ENCODE measurements at regions not wholly inside any gene's neighbourhood (a gene's known extent, or its start where the extent isn't known, plus 50 kb on each side); places are given as distances from the start of the nearest gene placed in this dataset.

DNA sequence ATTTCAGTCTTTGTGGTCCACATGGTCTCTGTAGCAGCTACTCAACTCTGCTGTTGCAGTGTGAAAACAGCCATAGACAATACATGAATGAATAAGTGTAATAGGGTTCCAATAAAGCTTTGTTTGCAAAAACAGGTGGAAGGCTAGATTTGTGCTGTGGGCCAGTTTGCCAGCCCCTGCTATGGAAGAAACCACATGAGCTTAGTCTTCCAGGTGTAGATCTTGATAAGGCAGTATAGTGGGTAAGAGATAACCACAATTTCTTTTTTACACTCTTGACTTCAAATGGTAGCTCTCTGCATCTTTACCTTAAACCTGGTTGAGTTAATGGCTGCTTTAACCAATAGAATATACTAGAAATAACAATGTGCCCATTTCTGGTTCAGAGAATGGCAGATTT lies 135.0 kb upstream of the PALS2 start:
- no peak for TF ChIP-seq BACH2 (CRISPR knock-in tag; IDR thresholded peaks at IDR 0.05; ENCODE audit: borderline replicate concordance)
- TF ChIP-seq, protein P1, sequence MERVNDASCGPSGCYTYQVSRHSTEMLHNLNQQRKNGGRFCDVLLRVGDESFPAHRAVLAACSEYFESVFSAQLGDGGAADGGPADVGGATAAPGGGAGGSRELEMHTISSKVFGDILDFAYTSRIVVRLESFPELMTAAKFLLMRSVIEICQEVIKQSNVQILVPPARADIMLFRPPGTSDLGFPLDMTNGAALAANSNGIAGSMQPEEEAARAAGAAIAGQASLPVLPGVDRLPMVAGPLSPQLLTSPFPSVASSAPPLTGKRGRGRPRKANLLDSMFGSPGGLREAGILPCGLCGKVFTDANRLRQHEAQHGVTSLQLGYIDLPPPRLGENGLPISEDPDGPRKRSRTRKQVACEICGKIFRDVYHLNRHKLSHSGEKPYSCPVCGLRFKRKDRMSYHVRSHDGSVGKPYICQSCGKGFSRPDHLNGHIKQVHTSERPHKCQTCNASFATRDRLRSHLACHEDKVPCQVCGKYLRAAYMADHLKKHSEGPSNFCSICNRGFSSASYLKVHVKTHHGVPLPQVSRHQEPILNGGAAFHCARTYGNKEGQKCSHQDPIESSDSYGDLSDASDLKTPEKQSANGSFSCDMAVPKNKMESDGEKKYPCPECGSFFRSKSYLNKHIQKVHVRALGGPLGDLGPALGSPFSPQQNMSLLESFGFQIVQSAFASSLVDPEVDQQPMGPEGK (CRISPR knock-in tag; IDR thresholded peaks at IDR 0.05; ENCODE audit: borderline replicate concordance), result no peak
- no peak for TF ChIP-seq ZNF70 (CRISPR knock-in tag; IDR thresholded peaks at IDR 0.05)
- TF ChIP-seq, protein P2, sequence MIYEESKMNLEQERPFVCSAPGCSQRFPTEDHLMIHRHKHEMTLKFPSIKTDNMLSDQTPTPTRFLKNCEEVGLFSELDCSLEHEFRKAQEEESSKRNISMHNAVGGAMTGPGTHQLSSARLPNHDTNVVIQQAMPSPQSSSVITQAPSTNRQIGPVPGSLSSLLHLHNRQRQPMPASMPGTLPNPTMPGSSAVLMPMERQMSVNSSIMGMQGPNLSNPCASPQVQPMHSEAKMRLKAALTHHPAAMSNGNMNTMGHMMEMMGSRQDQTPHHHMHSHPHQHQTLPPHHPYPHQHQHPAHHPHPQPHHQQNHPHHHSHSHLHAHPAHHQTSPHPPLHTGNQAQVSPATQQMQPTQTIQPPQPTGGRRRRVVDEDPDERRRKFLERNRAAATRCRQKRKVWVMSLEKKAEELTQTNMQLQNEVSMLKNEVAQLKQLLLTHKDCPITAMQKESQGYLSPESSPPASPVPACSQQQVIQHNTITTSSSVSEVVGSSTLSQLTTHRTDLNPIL (CRISPR knock-in tag; IDR thresholded peaks at IDR 0.05; ENCODE audit: low read depth), result no peak
- no peak for TF ChIP-seq ZC3H10 (CRISPR knock-in tag; IDR thresholded peaks at IDR 0.05)
- no peak for TF ChIP-seq ZNF8 (CRISPR knock-in tag; IDR thresholded peaks at IDR 0.05)
- TF ChIP-seq CSDC2 (CRISPR knock-in tag; IDR thresholded peaks at IDR 0.05), result no peak
- no peak for TF ChIP-seq ISL1 (CRISPR knock-in tag; IDR thresholded peaks at IDR 0.05)
- TF ChIP-seq, protein P3, sequence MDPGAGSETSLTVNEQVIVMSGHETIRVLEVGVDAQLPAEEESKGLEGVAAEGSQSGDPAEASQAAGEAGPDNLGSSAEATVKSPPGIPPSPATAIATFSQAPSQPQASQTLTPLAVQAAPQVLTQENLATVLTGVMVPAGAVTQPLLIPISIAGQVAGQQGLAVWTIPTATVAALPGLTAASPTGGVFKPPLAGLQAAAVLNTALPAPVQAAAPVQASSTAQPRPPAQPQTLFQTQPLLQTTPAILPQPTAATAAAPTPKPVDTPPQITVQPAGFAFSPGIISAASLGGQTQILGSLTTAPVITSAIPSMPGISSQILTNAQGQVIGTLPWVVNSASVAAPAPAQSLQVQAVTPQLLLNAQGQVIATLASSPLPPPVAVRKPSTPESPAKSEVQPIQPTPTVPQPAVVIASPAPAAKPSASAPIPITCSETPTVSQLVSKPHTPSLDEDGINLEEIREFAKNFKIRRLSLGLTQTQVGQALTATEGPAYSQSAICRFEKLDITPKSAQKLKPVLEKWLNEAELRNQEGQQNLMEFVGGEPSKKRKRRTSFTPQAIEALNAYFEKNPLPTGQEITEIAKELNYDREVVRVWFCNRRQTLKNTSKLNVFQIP (CRISPR knock-in tag; IDR thresholded peaks at IDR 0.05; ENCODE audit: borderline replicate concordance, low read depth), result no peak
- no peak for TF ChIP-seq ARNTL (CRISPR knock-in tag; IDR thresholded peaks at IDR 0.05; ENCODE audit: borderline replicate concordance, low read depth)
